HCT116 (cell line): ENCODE measurements at regions not wholly inside any gene's neighbourhood (a gene's known extent, or its start where the extent isn't known, plus 50 kb on each side); places are given as distances from the start of the nearest gene placed in this dataset.

ENCODE experiments used
- CTCF ChIP-seq, 3 experiments: fragments of 200-600 bp in 1 of 3; sonication (generic) in 1 of 3; IDR thresholded peaks in 2 of 3; conservative IDR thresholded peaks in 1 of 3; 2 replicates each; pipeline ENCODE4 v1.5.1; 2012 to 2017; ENCODE audit warnings: low read depth in 2 of 3, low read length in 2 of 3, antibody characterized with exemption in 1 of 3, borderline replicate concordance in 1 of 3, control low read depth in 1 of 3, mild to moderate bottlenecking in 1 of 3, mixed read lengths in 1 of 3, mixed run types in 1 of 3, moderate library complexity in 1 of 3; ENCODE audit not compliant: insufficient read depth in 1 of 3
- ELF1 ChIP-seq: IDR thresholded peaks from 2 replicates; pipeline ENCODE4 v1.6.1; 2012; ENCODE audit warnings: low read depth, borderline replicate concordance
- EZH2 ChIP-seq: fragments of 200-600 bp; sonication (generic); IDR thresholded peaks from 2 replicates; pipeline ENCODE4 v1.6.1; 2017; ENCODE audit warnings: antibody characterized with exemption, mixed run types
- POLR2A ChIP-seq: IDR thresholded peaks from 2 replicates; pipeline ENCODE4 v1.7.0; 2011; ENCODE audit warnings: borderline replicate concordance; ENCODE audit not compliant: insufficient read depth, insufficient read length; ENCODE audit errors: extremely low read depth
- POLR2AphosphoS5 ChIP-seq: IDR thresholded peaks from 2 replicates; pipeline ENCODE4 v1.6.1; 2011; ENCODE audit warnings: mild to moderate bottlenecking, low read depth, low read length, moderate library complexity
- REST ChIP-seq: IDR thresholded peaks from 2 replicates; pipeline ENCODE4 v1.6.1; 2012; ENCODE audit warnings: low read depth
- SIN3A ChIP-seq: IDR thresholded peaks from 2 replicates; pipeline ENCODE4 v1.6.1; 2012; ENCODE audit warnings: low read depth
- SRF ChIP-seq: IDR thresholded peaks from 2 replicates; pipeline ENCODE4 v1.6.1; 2012; ENCODE audit warnings: low read depth
- TCF7L2 ChIP-seq: IDR thresholded peaks from 2 replicates; pipeline ENCODE4 v1.7.0; 2011; ENCODE audit warnings: borderline replicate concordance, inconsistent platforms; ENCODE audit not compliant: insufficient read depth, insufficient read length; ENCODE audit errors: extremely low read depth
- YY1 ChIP-seq: IDR thresholded peaks from 2 replicates; pipeline ENCODE4 v1.6.1; 2011; ENCODE audit warnings: low read length, low read depth, moderate library complexity, mild to moderate bottlenecking; ENCODE audit not compliant: insufficient replicate concordance; ENCODE audit errors: extremely low read depth
- ZFX ChIP-seq: fragments of 450-650 bp; IDR thresholded peaks from 2 replicates; pipeline ENCODE4 v1.6.1; 2017
- ZNF274 ChIP-seq: fragments of 200-500 bp; sonication (Bioruptor generic); IDR thresholded peaks from 2 replicates; pipeline ENCODE4 v1.6.1; 2014; ENCODE audit warnings: mild to moderate bottlenecking, low read depth, low read length, inconsistent platforms

- TF ChIP-seq ELF1 = no peak
- no peak for TF ChIP-seq EZH2
- no peak for TF ChIP-seq POLR2AphosphoS5
- no peak for TF ChIP-seq REST
- no peak for TF ChIP-seq CTCF (IDR thresholded peaks at IDR 0.05 in 2 of 3, conservative IDR thresholded peaks at IDR 0.05 in 1 of 3; ENCODE audit: borderline replicate concordance in 1 of 3, insufficient read depth in 1 of 3, low read depth in 2 of 3, low read length in 2 of 3)
- no peak for TF ChIP-seq YY1
- TF ChIP-seq SIN3A = no peak
- TF ChIP-seq TCF7L2 = no peak
- no peak for TF ChIP-seq ZNF274
- TF ChIP-seq POLR2A = no peak
- no peak for TF ChIP-seq ZFX
- TF ChIP-seq SRF = no peak
Observed at GRCh38 chr20:12084482-12084881, 166.8 kb downstream of the BTBD3 start.
